T-helper 2 cell treated with Interferon-gamma antibody and Interleukin-4, amounts not matched to agents 5 μg/mL and 100 μg/mL, for 36 hours (primary cell): ENCODE measurements at regions not wholly inside any gene's neighbourhood (a gene's known extent, or its start where the extent isn't known, plus 50 kb on each side); places are given as distances from the start of the nearest gene placed in this dataset.

ENCODE experiments used
- DNase-seq: peaks from one replicate; pipeline ENCODE4 v3.0.0; 2021; ENCODE audit warnings: low spot score
- H3K27ac Mint-ChIP-seq: one replicate; pipeline ENCODE4 v1.8.0; 2021; ENCODE audit warnings: mild to moderate bottlenecking, mixed read lengths
- H3K27me3 Mint-ChIP-seq: one replicate; pipeline ENCODE4 v1.8.0; 2021; ENCODE audit warnings: low read depth, mixed read lengths
- H3K36me3 Mint-ChIP-seq: one replicate; pipeline ENCODE4 v1.8.0; 2021; ENCODE audit warnings: low read depth, mixed read lengths
- H3K4me1 Mint-ChIP-seq: one replicate; pipeline ENCODE4 v1.8.0; 2021; ENCODE audit warnings: low read depth, mixed read lengths
- H3K4me3 Mint-ChIP-seq: one replicate; pipeline ENCODE4 v1.8.0; 2022; ENCODE audit warnings: mild to moderate bottlenecking, moderate library complexity, mixed read lengths
- H3K9me3 Mint-ChIP-seq: one replicate; pipeline ENCODE4 v1.8.0; 2021; ENCODE audit warnings: mixed read lengths

DNA sequence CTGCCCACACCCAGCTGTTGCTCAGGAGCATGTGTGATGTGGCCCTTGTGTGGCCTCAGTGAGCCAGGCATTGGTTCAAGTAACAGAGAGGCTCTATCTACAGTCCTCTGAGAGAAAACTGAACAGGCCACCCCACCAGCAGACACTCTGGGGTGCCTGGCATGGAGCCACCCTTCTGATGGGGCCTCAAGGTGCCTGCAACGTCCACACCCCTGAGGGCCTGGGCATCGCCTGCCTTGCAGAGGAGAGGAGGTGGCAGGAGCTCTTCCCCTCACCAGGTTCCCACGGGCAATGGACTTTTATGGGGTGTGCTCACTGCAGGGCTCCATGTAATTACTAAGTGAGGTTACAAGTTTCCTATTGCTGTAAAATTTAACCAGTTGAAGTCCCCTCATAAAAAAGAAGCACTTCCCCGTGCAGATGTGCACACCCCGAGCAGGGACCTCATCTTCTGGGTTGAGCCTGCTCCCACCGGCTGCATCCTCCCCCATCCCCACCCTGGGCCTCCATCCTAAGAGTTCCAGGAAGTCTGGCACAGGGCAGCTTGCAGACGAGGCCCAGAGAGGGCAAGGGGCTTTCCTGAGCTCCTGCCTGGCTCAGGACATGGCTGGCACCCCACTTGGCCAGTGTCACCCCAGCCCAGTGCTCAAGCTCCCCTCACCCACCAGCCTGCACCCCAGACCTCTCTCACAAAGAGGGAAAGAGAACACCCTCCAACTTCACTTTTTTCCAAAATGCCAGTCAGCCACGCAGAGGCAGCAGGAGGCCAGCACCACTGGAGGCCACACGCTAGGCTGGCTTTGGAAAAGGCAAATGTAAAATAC is 270.4 kb upstream of the RTL1 start:
- Mint-ChIP-seq H3K4me3 (no peak overlapping the region), H3K4me1 (no peaks in the 10 kb centered on the region), H3K27me3 (no peaks in the 10 kb centered on the region), H3K9me3 (peaks cover 9% of the 10 kb centered on the region), H3K27ac (no peak overlapping the region), H3K36me3 (no peaks in the 10 kb centered on the region)
- DNase-seq: no peak

DNA sequence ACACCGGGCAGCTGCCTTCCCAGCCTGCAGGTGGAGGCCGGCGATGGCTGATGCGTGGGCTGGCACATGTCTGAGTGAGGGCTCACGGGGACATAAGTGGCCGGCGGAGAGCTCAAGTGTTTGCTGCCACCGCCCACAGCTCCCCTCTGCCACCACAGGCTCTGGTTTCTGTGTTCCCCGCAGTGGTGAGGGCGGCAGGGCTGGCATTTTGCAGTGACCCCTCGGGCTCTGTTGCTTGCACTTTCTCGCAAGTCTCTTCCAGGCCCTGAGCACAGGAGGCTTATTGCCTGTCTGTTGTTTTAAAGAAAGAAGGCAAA is 271.0 kb upstream of the RTL1 start:
- DNase-seq: no peak
- no peaks in the 10 kb centered on the region for H3K4me1 Mint-ChIP-seq
- H3K4me3 Mint-ChIP-seq: no peak overlapping the region
- H3K9me3 Mint-ChIP-seq: peaks cover 9% of the 10 kb centered on the region
- H3K27ac Mint-ChIP-seq: no peak overlapping the region
- no peaks in the 10 kb centered on the region for H3K36me3 Mint-ChIP-seq
- H3K27me3 Mint-ChIP-seq: no peaks in the 10 kb centered on the region

DNA sequence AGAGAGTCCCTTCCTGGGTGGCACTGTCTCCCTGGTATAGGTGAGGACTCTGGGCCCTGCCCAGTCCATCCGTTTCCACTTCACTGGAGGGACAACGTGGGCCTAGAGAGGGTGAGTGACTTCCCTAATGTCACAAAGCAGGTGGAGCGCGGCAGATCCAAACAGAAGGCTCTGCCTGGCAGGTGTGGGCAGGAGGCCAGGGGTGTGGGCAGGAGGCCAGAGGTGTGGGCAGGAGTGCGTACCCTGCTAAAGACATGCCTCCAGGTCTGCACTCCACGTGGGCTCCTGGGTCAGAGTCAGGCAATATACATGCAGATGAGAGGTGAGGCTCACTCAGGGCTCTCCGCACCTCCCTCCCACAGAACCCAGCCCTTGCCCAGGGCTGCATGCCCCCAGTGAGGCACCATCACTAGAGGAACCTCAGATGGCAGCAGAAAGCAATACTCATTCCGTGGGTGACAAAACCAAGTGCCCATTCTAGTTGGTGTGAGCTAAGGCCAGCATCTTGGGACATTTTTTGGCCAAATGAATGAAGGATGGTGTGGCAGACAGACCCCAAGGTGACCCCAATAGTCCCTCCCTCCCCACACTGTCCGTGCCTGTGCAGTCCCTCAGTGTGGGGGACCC is 271.6 kb upstream of the RTL1 start:
- H3K27me3 Mint-ChIP-seq: no peaks in the 10 kb centered on the region
- H3K36me3 Mint-ChIP-seq: no peaks in the 10 kb centered on the region
- no peak for DNase-seq
- no peak overlapping the region for H3K27ac Mint-ChIP-seq
- H3K4me1 Mint-ChIP-seq: no peaks in the 10 kb centered on the region
- H3K4me3 Mint-ChIP-seq: no peak overlapping the region
- peaks cover 9% of the 10 kb centered on the region for H3K9me3 Mint-ChIP-seq

DNA sequence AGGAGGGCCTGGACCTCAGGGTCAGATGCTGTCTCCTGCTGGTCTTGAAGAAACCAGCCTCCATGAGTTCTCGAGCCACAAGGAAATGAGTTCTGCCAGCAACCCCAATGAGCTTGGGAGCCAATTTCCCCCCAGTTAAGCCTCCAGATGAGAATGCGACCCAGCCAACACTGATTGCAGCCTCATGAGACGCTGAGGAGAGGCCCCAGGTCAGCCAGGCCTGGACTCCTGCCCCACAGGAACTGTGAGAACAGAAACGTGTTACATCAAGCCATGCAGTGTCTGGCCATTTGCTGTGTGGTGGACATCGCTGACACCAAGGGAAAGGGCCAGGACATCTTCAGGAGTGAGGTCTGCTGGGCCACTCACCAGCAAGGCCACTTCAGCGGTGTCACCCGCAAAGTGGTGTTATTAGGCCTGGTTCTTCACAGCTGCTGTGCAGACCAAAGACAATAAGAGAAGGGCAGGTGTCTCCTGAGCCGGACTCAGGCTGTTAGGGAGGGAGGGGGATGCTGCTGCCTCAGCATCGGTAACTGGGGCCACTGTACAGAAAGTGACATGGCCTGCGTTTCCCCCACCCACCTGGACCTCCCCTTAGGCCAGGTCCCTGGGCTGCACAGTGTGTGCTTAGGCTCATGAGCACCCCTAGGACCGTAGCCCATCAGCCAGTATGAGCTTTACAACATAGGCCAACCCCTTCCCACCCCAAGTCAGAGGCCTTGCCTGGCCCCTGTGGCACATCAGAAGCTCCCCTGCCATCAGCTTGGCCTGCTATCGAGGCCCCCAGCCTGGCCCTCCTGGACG is 272.4 kb upstream of the RTL1 start:
- H3K4me3 Mint-ChIP-seq: no peak overlapping the region
- no peak overlapping the region for H3K27ac Mint-ChIP-seq
- H3K9me3 Mint-ChIP-seq: peaks cover 9% of the 10 kb centered on the region
- no peaks in the 10 kb centered on the region for H3K4me1 Mint-ChIP-seq
- no peak for DNase-seq
- no peaks in the 10 kb centered on the region for H3K27me3 Mint-ChIP-seq
- no peaks in the 10 kb centered on the region for H3K36me3 Mint-ChIP-seq

DNA sequence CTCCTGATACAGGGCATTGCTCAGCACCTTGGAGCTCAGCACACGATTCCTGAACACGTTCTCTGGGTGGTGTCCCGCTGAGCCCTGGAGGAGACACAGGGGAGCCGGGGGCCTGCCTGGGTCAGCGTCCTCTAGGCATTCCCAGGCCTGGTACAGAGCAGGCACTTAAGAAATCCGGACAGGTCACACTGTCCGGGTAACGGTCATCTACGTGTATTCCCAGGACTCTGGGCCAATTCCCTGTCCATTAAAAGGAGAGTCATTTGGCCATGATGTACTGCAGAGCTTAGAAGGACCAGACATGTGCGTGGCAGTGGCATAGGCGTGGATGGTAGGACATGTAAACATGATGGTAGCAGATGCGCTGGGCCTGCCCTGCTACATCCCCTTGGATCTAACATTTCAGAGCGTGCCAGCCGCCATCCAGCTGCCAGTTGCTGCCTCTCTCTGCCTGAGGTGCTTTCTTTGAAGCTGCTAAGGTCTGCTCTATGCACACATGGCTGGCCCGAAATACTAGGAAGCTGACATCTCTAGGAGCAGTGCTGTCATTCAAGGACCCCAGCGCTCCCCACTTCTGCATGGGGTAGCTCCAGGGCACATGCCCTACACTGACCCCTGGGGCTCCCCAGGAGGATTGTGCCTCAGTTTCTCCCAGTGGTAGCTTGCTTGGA is 273.1 kb upstream of the RTL1 start:
- Mint-ChIP-seq H3K4me3 (no peak overlapping the region), H3K4me1 (no peaks in the 10 kb centered on the region), H3K9me3 (peaks cover 5% of the 10 kb centered on the region), H3K27me3 (no peaks in the 10 kb centered on the region), H3K27ac (no peak overlapping the region), H3K36me3 (no peaks in the 10 kb centered on the region)
- no peak for DNase-seq

DNA sequence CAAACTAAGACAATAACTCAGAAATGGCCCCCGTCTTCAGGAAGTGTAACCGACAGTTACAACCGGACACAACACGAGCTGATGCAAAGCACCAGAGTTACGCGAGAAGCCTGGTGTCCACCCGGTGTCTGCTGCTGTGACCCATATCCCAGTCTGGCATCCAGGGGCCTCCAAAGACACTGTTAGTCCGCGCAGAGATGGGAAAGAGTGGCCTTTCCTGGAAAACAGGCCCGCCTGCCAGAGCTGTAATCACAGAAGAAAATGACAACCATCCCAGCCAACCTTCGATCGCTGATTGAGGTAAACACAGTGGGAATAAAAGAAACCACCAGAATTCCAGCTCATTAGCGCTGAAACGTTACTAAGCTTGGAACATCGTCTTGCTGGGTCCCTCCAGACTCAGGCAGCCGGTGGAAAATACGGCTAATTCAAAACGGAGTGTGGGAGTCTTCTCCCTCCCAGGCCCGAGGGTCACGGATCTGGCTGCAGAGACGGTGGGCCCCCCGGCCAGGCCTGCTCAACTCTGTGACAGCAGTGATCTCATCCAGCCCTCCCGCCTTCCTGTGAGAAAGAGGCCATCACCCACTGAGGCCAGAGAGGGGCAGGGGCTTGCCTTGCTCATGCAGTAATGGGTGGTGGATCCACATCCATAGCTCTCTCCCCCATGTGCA is 273.9 kb upstream of the RTL1 start:
- H3K27ac Mint-ChIP-seq: no peak overlapping the region
- no peak for DNase-seq
- H3K4me3 Mint-ChIP-seq: no peak overlapping the region
- no peaks in the 10 kb centered on the region for H3K4me1 Mint-ChIP-seq
- H3K27me3 Mint-ChIP-seq: no peaks in the 10 kb centered on the region
- H3K36me3 Mint-ChIP-seq: no peaks in the 10 kb centered on the region
- H3K9me3 Mint-ChIP-seq: peaks cover 5% of the 10 kb centered on the region

DNA sequence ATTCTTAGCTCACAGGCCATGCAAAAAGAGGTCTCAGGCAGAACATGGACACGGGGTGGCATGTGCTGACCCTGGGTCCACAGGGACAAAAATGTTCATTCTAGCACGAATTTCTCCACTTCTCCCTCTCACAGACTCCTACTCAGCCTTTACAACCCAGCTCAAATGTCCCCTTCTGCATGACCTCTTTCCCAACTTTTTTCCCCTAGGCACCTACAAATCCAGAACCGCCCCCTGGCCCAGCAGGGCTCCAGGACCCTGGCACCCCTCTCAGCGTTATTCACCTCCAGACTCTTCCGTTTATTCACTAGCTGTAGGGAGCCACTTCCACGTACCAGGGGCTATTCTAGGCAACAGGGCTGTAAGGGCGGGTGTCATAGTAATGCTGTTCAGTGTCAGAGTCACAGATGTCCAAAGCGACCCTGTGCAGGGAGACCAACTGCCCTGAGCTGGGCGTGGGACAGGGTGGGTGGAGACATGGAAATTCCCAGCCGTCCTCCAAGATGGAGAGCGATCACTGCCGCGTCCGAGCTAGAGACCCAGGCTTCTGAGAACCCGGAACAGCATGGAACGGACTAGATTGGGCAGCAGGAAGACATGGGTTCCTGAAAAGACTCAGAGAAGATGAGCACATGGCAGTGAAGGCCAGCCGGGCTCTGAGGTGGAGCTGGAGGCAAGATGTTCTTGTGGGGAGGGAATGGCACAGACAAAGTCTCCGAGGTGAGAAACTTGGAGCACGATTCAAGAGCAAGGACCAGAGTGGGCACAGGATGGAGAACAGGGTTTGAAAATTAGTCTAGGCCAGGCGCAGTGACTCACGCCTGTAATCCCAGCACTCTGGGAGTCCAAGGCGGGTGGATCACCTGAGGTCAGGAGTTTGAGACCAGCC is 274.9 kb upstream of the RTL1 start:
- no peak for DNase-seq
- H3K27ac Mint-ChIP-seq: no peak overlapping the region
- no peaks in the 10 kb centered on the region for H3K4me1 Mint-ChIP-seq
- H3K36me3 Mint-ChIP-seq: no peaks in the 10 kb centered on the region
- no peaks in the 10 kb centered on the region for H3K27me3 Mint-ChIP-seq
- H3K4me3 Mint-ChIP-seq: no peak overlapping the region
- H3K9me3 Mint-ChIP-seq: peaks cover 2% of the 10 kb centered on the region

DNA sequence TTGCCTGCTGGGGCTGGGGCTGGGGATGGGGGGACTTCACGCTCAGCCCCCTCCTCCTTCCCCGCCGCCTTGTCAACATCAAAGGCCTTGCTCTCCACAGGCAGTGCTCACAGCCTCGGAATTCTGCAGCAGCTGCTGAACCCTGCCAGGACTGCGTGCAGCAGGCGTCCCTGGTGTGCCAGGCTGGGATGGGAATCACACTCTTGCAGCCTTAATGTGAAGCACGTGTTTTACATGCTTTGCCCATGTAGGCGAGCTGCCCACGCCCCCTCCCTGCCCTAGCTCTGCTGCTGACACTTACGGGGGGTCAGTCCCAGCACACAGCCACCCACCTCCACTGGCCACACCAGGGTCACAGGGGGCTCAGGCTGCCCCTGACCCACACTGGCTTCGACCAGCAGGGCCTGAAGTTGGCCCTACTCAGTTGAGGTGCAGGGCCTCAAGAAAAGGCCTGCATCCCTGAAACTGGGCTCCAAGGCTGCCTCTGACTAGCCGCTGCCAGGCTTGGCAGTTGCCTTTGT is 276.2 kb upstream of the RTL1 start:
- DNase-seq: no peak
- no peak overlapping the region for H3K27ac Mint-ChIP-seq
- no peaks in the 10 kb centered on the region for H3K4me1 Mint-ChIP-seq
- no peaks in the 10 kb centered on the region for H3K36me3 Mint-ChIP-seq
- H3K9me3 Mint-ChIP-seq: no peaks in the 10 kb centered on the region
- no peak overlapping the region for H3K4me3 Mint-ChIP-seq
- no peaks in the 10 kb centered on the region for H3K27me3 Mint-ChIP-seq

DNA sequence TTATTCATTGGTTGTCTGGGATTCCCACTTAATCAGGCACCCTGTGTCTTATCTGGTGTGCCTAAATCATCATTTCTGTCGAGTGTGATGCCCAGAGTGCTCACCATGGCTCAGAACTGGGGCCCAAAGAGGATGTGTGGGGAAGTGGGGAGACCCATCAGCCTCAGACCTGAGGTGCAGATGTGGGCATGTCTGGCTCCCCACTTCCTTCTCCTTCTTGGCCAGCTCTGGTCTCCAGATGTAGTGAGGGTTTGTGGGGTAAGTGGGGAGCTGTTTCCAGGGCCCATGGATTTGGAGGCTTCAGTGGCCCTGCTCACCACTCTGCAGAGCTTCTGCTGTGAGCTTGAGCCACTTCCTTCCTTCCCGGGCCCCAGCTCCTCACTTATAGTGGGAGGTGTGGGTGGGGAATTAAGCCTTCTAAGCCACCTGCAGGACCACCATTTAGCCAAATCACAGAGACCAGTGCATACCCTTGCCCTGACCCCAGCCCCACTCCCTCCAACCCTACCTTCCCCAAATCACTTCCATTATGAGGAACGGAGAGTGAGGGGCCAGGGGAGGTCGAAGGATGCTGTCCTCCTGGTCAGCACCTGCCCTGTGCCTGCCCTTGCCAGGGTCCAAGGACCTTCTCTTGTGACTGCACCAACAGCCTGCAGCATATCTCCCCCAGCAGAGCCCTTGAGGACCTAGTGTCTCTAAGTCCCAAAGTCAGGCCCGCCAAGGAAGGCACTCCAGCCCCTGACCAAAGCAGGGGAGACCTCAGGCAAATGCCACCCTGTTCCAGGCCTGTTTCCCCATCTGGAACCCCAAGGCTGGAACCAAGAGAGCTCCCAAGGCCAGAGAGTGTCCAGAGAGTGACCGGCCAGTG is 278.2 kb upstream of the RTL1 start:
- Mint-ChIP-seq H3K27ac (no peak overlapping the region), H3K9me3 (no peaks in the 10 kb centered on the region), H3K27me3 (no peaks in the 10 kb centered on the region), H3K4me1 (no peaks in the 10 kb centered on the region), H3K36me3 (no peaks in the 10 kb centered on the region), H3K4me3 (no peak overlapping the region)
- no peak for DNase-seq

DNA sequence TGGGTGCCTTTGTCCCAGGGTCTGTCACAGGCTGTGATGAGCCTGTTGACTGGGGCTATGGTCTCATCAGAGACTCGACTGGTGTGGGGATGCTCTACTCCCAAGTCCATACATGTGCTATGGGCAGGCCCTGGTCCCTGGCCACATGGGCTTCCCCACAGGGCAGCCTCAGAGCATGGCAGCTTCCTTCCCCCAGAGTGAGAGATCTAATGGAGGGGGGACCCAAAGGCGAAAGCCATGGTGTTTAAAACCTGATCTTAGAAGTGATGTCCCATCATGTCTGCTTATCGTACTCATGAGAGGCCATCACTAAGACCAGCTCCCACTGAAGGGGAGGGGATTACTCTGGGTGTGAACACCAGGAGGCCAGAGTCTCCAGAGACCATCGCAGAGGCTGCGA is 279.0 kb upstream of the RTL1 start:
- Mint-ChIP-seq H3K27ac (no peak overlapping the region), H3K4me3 (no peak overlapping the region), H3K9me3 (no peaks in the 10 kb centered on the region), H3K36me3 (no peaks in the 10 kb centered on the region), H3K4me1 (no peaks in the 10 kb centered on the region), H3K27me3 (no peaks in the 10 kb centered on the region)
- no peak for DNase-seq

DNA sequence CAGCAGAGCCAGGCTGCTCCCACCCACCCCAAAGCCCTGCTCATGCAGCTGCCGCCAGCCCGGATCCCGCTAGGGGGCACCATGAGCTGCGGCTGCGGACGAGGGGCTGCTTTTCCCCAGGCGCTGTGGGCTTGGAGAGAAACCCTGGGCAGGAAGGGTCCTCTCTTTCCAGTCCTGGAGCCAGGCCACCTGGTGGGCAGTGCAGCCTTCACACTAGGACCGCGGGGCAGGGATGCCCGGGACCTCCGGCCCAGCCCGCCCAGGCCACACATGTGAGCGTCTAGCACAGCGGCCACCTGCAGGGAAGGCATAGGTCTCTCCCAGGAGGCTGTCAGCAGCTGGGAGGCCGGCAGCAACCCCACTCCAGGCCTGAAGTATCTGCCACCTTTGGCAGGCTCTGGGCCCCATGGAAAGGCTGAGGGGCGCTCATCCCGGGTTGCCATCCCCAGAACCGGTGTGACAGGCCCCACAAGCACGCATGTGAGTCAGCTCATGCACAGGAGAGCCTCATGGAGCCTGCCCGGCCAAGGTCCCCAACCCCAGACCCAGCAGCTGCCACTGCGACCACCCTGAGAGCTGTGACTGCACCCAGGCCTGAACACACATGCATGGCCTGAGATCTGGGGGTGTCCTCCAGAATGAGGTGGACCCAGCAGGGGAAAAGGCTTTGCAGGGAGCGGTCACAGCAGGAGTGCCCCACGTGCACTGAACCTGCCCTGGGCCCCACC is 280.0 kb upstream of the RTL1 start:
- no peak for DNase-seq
- Mint-ChIP-seq H3K4me3 (no peak overlapping the region), H3K27me3 (no peaks in the 10 kb centered on the region), H3K9me3 (no peaks in the 10 kb centered on the region), H3K27ac (no peak overlapping the region), H3K36me3 (no peaks in the 10 kb centered on the region), H3K4me1 (no peaks in the 10 kb centered on the region)

DNA sequence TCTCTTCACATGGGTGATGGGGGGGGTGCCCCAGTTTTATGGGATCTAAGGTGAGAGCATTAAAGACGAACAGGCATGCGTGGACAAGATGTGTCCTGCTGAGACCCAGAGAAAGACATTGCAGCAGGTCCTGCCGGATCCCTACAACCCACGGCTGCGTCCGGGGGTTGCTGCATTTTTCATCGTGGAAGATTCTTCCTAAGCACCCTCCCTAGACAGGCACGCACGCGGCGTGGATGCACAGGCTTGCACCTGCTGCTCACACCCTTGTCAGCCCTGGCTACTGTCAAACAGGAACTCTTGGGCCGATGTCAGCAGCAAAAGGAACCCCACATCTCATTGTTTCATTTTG is 280.6 kb upstream of the RTL1 start:
- Mint-ChIP-seq H3K27ac (no peak overlapping the region), H3K27me3 (no peaks in the 10 kb centered on the region), H3K4me3 (no peak overlapping the region), H3K9me3 (no peaks in the 10 kb centered on the region), H3K36me3 (no peaks in the 10 kb centered on the region), H3K4me1 (no peaks in the 10 kb centered on the region)
- no peak for DNase-seq
